Activated CD8-positive, alpha-beta T cell treated with anti-CD3 and anti-CD28 coated beads for 36 hours (primary cell): ENCODE measurements at regions not wholly inside any gene's neighbourhood (a gene's known extent, or its start where the extent isn't known, plus 50 kb on each side); places are given as distances from the start of the nearest gene placed in this dataset.

Experiments
- ATAC-seq: fragments of 200-7000 bp; cut with Tn5 transposase; one replicate; pipeline ENCODE4 v1.10.0; 2021; ENCODE audit warnings: mild to moderate bottlenecking, moderate library complexity
- CTCF ChIA-PET: fragments of 350-600 bp; sonication (Branson Sonifier 250); formaldehyde crosslinking; loops from one replicate; lab custom pipeline; 2021; ENCODE audit warnings: antibody characterized with exemption; lab: Charles Lee
- POLR2A ChIA-PET: fragments of 350-600 bp; sonication (Branson Sonifier 250); formaldehyde crosslinking; loops from one replicate; lab custom pipeline; 2021; ENCODE audit warnings: antibody characterized with exemption; lab: Charles Lee
- DNase-seq: peaks from one replicate; pipeline ENCODE4 v3.0.0-alpha.2; 2020
- H3K27ac Mint-ChIP-seq: one replicate; pipeline ENCODE4 v1.8.0; 2021; ENCODE audit warnings: mild to moderate bottlenecking, mixed read lengths
- H3K27me3 Mint-ChIP-seq: one replicate; pipeline ENCODE4 v1.8.0; 2021; ENCODE audit warnings: mixed read lengths
- H3K36me3 Mint-ChIP-seq: one replicate; pipeline ENCODE4 v1.8.0; 2021; ENCODE audit warnings: low read depth, mixed read lengths
- H3K4me1 Mint-ChIP-seq: one replicate; pipeline ENCODE4 v1.8.0; 2021; ENCODE audit warnings: low read depth, mixed read lengths
- H3K4me3 Mint-ChIP-seq: one replicate; pipeline ENCODE4 v1.8.0; 2021; ENCODE audit warnings: mild to moderate bottlenecking, moderate library complexity, mixed read lengths
- H3K9me3 Mint-ChIP-seq: one replicate; pipeline ENCODE4 v1.8.0; 2021; ENCODE audit warnings: mixed read lengths
- CTCF ChIP-seq: fragments of 200-600 bp; IDR thresholded peaks from one replicate; pipeline ENCODE4 v1.8.0; 2022; ENCODE audit warnings: antibody characterized with exemption, mild to moderate bottlenecking
- intact Hi-C: fragments of 100-400 bp; cut with micrococcal nuclease; formaldehyde crosslinking; loops from one replicate; pipeline ENCODE4 v1.10.0; 2022

- ChIA-PET POLR2A (no interaction called here), CTCF (no interaction called here)
- H3K4me3 Mint-ChIP-seq, result no peak overlapping the region
- H3K4me1 Mint-ChIP-seq, result no peaks in the 10 kb centered on the region
- H3K27me3 Mint-ChIP-seq, result no peaks in the 10 kb centered on the region
- ATAC-seq (no peak), DNase-seq (no peak)
- H3K27ac Mint-ChIP-seq, result no peak overlapping the region
- intact Hi-C loops, result no loop called here
- TF ChIP-seq CTCF, result no peak
- no peaks in the 10 kb centered on the region for H3K9me3 Mint-ChIP-seq
- H3K36me3 Mint-ChIP-seq, result no peaks in the 10 kb centered on the region
Observed at GRCh38 chr4:100657187-100657586, 139.4 kb upstream of the EMCN start.

GRCh38 chr4:100651499-100652175 is 133.8 kb upstream of the EMCN start:
- no peaks in the 10 kb centered on the region for H3K36me3 Mint-ChIP-seq
- ATAC-seq, result no peak
- no peak for TF ChIP-seq CTCF
- H3K27ac Mint-ChIP-seq, result no peak overlapping the region
- no peak for DNase-seq
- peaks cover 1% of the 10 kb centered on the region for H3K27me3 Mint-ChIP-seq
- intact Hi-C loops, result no loop called here
- no peaks in the 10 kb centered on the region for H3K4me1 Mint-ChIP-seq
- no peaks in the 10 kb centered on the region for H3K9me3 Mint-ChIP-seq
- CTCF ChIA-PET, result no interaction called here
- H3K4me3 Mint-ChIP-seq, result no peak overlapping the region
- POLR2A ChIA-PET, result no interaction called here

GRCh38 chr4:100649417-100649816 is 131.6 kb upstream of the EMCN start:
- H3K36me3 Mint-ChIP-seq, result no peaks in the 10 kb centered on the region
- H3K27ac Mint-ChIP-seq, result no peak overlapping the region
- ATAC-seq, result no peak
- peaks cover 3% of the 10 kb centered on the region for H3K27me3 Mint-ChIP-seq
- CTCF ChIA-PET, result no interaction called here
- H3K4me3 Mint-ChIP-seq, result no peak overlapping the region
- H3K9me3 Mint-ChIP-seq, result no peaks in the 10 kb centered on the region
- intact Hi-C loops, result no loop called here
- DNase-seq, result no peak
- POLR2A ChIA-PET, result no interaction called here
- no peak for TF ChIP-seq CTCF
- no peaks in the 10 kb centered on the region for H3K4me1 Mint-ChIP-seq

- H3K4me3 Mint-ChIP-seq, result no peak overlapping the region
- no peaks in the 10 kb centered on the region for H3K36me3 Mint-ChIP-seq
- peaks cover 3% of the 10 kb centered on the region for H3K27me3 Mint-ChIP-seq
- H3K4me1 Mint-ChIP-seq, result no peaks in the 10 kb centered on the region
- CTCF ChIA-PET, result no interaction called here
- no peak for ATAC-seq
- DNase-seq, result no peak
- H3K27ac Mint-ChIP-seq, result no peak overlapping the region
- POLR2A ChIA-PET, result no interaction called here
- no peak for TF ChIP-seq CTCF
- no peaks in the 10 kb centered on the region for H3K9me3 Mint-ChIP-seq
- intact Hi-C loops, result no loop called here
Observed at GRCh38 chr4:100644150-100644549, 126.3 kb upstream of the EMCN start.

GRCh38 chr4:100641336-100641735 is 123.5 kb upstream of the EMCN start:
- TF ChIP-seq CTCF, result no peak
- ChIA-PET POLR2A (no interaction called here), CTCF (no interaction called here)
- no peaks in the 10 kb centered on the region for H3K9me3 Mint-ChIP-seq
- ATAC-seq, result no peak
- H3K36me3 Mint-ChIP-seq, result no peaks in the 10 kb centered on the region
- H3K27ac Mint-ChIP-seq, result no peak overlapping the region
- no peak for DNase-seq
- H3K4me1 Mint-ChIP-seq, result no peaks in the 10 kb centered on the region
- H3K4me3 Mint-ChIP-seq, result no peak overlapping the region
- peaks cover 3% of the 10 kb centered on the region for H3K27me3 Mint-ChIP-seq
- intact Hi-C loops, result no loop called here
